Activated CD8-positive, alpha-beta T cell treated with anti-CD3 and anti-CD28 coated beads for 36 hours (primary cell): ENCODE measurements at regions not wholly inside any gene's neighbourhood (a gene's known extent, or its start where the extent isn't known, plus 50 kb on each side); places are given as distances from the start of the nearest gene placed in this dataset.

ENCODE experiments used
- ATAC-seq: fragments of 200-7000 bp; cut with Tn5 transposase; one replicate; pipeline ENCODE4 v1.10.0; 2021; ENCODE audit warnings: mild to moderate bottlenecking, moderate library complexity
- CTCF ChIA-PET: fragments of 350-600 bp; sonication (Branson Sonifier 250); formaldehyde crosslinking; loops from one replicate; lab custom pipeline; 2021; ENCODE audit warnings: antibody characterized with exemption; lab: Charles Lee
- POLR2A ChIA-PET: fragments of 350-600 bp; sonication (Branson Sonifier 250); formaldehyde crosslinking; loops from one replicate; lab custom pipeline; 2021; ENCODE audit warnings: antibody characterized with exemption; lab: Charles Lee
- DNase-seq: peaks from one replicate; pipeline ENCODE4 v3.0.0-alpha.2; 2020
- H3K27ac Mint-ChIP-seq: one replicate; pipeline ENCODE4 v1.8.0; 2021; ENCODE audit warnings: mild to moderate bottlenecking, mixed read lengths
- H3K27me3 Mint-ChIP-seq: one replicate; pipeline ENCODE4 v1.8.0; 2021; ENCODE audit warnings: mixed read lengths
- H3K36me3 Mint-ChIP-seq: one replicate; pipeline ENCODE4 v1.8.0; 2021; ENCODE audit warnings: low read depth, mixed read lengths
- H3K4me1 Mint-ChIP-seq: one replicate; pipeline ENCODE4 v1.8.0; 2021; ENCODE audit warnings: low read depth, mixed read lengths
- H3K4me3 Mint-ChIP-seq: one replicate; pipeline ENCODE4 v1.8.0; 2021; ENCODE audit warnings: mild to moderate bottlenecking, moderate library complexity, mixed read lengths
- H3K9me3 Mint-ChIP-seq: one replicate; pipeline ENCODE4 v1.8.0; 2021; ENCODE audit warnings: mixed read lengths
- CTCF ChIP-seq: fragments of 200-600 bp; IDR thresholded peaks from one replicate; pipeline ENCODE4 v1.8.0; 2022; ENCODE audit warnings: antibody characterized with exemption, mild to moderate bottlenecking
- intact Hi-C: fragments of 100-400 bp; cut with micrococcal nuclease; formaldehyde crosslinking; loops from one replicate; pipeline ENCODE4 v1.10.0; 2022

DNA sequence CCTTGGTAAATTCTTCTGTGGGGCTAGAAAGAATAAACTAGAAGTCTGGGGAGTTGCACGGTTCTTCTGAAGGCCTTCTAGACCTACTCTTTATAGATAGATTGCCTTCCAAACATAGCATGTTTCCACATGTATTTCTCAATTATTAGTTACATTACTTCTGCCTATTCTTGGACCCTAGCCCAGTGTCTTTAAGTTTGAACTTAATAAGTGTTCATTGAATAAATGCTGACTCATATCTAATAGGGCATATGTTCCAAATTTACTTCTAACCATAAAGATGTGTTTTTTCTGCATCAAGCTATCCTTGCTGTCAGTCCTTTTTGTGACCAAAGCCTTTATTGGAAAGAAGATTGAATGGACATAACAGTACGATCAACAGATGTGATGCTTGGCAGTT, 503.6 kb upstream of the ZFP42 start:
- intact Hi-C loops = no loop called here
- no peak overlapping the region for H3K27ac Mint-ChIP-seq
- ATAC-seq (no peak), DNase-seq (no peak)
- no peaks in the 10 kb centered on the region for H3K4me1 Mint-ChIP-seq
- no peak for TF ChIP-seq CTCF
- ChIA-PET POLR2A (no interaction called here), CTCF (no interaction called here)
- H3K27me3 Mint-ChIP-seq = no peaks in the 10 kb centered on the region
- H3K9me3 Mint-ChIP-seq = peaks cover 6% of the 10 kb centered on the region
- H3K4me3 Mint-ChIP-seq = no peak overlapping the region
- no peaks in the 10 kb centered on the region for H3K36me3 Mint-ChIP-seq

DNA sequence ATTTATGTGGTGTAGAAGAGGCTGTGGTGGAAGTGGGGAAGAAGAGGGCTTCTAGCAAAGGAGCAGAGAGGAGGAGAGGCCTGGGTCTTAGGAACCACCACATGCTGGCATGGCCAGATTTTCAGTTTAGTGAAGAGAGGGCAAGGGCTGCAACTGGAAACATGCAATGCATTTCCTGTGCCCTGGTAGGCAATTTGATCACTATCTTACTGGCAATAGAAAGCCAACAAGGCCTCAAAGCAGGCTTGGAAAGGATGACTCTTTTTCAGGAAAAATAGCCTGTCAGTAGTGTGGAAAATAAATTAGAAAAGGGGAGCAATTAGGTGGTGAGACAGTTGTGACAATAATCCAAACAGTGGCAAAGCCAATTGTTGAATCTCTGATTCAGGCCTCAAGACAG, 501.9 kb upstream of the ZFP42 start:
- no peak overlapping the region for H3K4me3 Mint-ChIP-seq
- DNase-seq (no peak), ATAC-seq (no peak)
- intact Hi-C loops = no loop called here
- H3K9me3 Mint-ChIP-seq = peaks cover 13% of the 10 kb centered on the region
- H3K4me1 Mint-ChIP-seq = no peaks in the 10 kb centered on the region
- H3K36me3 Mint-ChIP-seq = no peaks in the 10 kb centered on the region
- POLR2A ChIA-PET = no interaction called here
- H3K27me3 Mint-ChIP-seq = no peaks in the 10 kb centered on the region
- CTCF ChIA-PET = no interaction called here
- no peak overlapping the region for H3K27ac Mint-ChIP-seq
- TF ChIP-seq CTCF = no peak

DNA sequence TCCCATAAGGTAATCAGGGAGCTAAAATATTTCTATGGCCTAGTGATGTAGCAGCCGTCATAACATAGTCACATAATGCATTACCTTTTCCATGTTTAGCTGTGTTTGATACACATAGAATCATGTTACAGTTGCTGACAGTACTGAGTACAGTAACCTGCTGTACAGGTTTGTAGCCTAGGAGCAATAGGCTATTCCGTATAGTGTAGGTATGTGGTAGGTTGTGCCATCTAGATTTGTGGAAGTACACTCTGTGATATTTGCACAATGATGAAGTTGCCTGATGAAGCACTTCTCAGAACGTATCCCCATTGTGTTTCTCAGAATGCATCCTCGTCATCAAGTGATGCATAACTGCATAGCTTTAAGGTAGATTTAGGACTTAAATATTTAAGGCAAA, 495.6 kb upstream of the ZFP42 start:
- no peak for ATAC-seq
- POLR2A ChIA-PET = no interaction called here
- CTCF ChIA-PET = interaction anchor here (0.5 kb wide), 1 partner anchor 15 kb away, joined by 3 read pairs; no protein-coding TSS in a partner anchor

GRCh38 chr4:187500796-187501195, 494.8 kb upstream of the ZFP42 start:
- no peaks in the 10 kb centered on the region for H3K27me3 Mint-ChIP-seq
- no peaks in the 10 kb centered on the region for H3K4me1 Mint-ChIP-seq
- DNase-seq (no peak), ATAC-seq (no peak)
- POLR2A ChIA-PET = no interaction called here
- H3K4me3 Mint-ChIP-seq = no peak overlapping the region
- intact Hi-C loops = no loop called here
- no peaks in the 10 kb centered on the region for H3K36me3 Mint-ChIP-seq
- no peak overlapping the region for H3K27ac Mint-ChIP-seq
- CTCF ChIA-PET = no interaction called here
- H3K9me3 Mint-ChIP-seq = peaks cover 9% of the 10 kb centered on the region
- no peak for TF ChIP-seq CTCF

More for the DNA sequence above, 495.6 kb upstream of the ZFP42 start:
- Mint-ChIP-seq H3K27me3 (no peaks in the 10 kb centered on the region), H3K36me3 (no peaks in the 10 kb centered on the region), H3K27ac (no peak overlapping the region), H3K9me3 (peaks cover 9% of the 10 kb centered on the region), H3K4me1 (no peaks in the 10 kb centered on the region), H3K4me3 (no peak overlapping the region)
- TF ChIP-seq CTCF = no peak
- intact Hi-C loops = no loop called here
- DNase-seq = no peak

DNA sequence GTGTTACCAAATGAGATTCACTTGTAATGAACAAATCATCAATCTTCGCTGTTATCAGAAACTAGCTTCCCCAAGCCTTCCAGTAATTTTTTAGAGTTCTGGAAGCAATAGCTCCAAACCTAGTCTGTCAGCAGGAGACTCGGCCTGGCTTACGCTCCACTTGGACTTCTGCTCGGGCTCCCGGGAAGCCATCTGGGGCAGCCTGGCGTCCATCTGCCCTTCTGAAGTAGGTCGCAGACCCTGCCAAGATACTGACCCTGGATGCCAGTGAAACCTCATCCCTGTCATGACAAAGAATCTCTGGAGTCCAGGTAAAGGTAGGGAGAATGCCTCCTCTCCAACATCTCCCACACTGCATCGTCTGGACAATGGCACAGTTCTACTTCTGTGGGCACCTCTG, 493.8 kb upstream of the ZFP42 start:
- intact Hi-C loops = no loop called here

More for the DNA sequence above, 493.8 kb upstream of the ZFP42 start:
- DNase-seq (no peak), ATAC-seq (no peak)
- Mint-ChIP-seq H3K27ac (no peak overlapping the region), H3K27me3 (no peaks in the 10 kb centered on the region), H3K4me3 (no peak overlapping the region), H3K4me1 (no peaks in the 10 kb centered on the region), H3K9me3 (peaks cover 13% of the 10 kb centered on the region), H3K36me3 (no peaks in the 10 kb centered on the region)
- no peak for TF ChIP-seq CTCF
- ChIA-PET CTCF (no interaction called here), POLR2A (no interaction called here)
